ENCODE measurements at regions not wholly inside any gene's neighbourhood (a gene's known extent, or its start where the extent isn't known, plus 50 kb on each side); places are given as distances from the start of the nearest gene placed in this dataset.
A peak's percentile ranks its signal among the peaks of the same experiment; 100 is the strongest.

- Mint-ChIP-seq H3K36me3 (no peaks in the 10 kb centered on the region), H3K4me1 (no peaks in the 10 kb centered on the region), H3K9me3 (peaks cover 15% of the 10 kb centered on the region), H3K27ac (no peak overlapping the region), H3K4me3 (no peak overlapping the region)
- DNase-seq (ENCODE audit: low spot score in 2 of 2) = no peak
- no peak for ATAC-seq
Observed at GRCh38 chr12:84551373-84551772, 361.2 kb downstream of the SLC6A15 start.

GRCh38 chr12:84550518-84550917, 362.1 kb downstream of the SLC6A15 start:
- H3K27ac Mint-ChIP-seq = no peak overlapping the region
- DNase-seq (ENCODE audit: low spot score in 2 of 2) = no peak
- no peaks in the 10 kb centered on the region for H3K4me1 Mint-ChIP-seq

GRCh38 chr12:84542289-84542688, 370.3 kb downstream of the SLC6A15 start:
- H3K4me3 Mint-ChIP-seq = no peak overlapping the region
- H3K4me1 Mint-ChIP-seq = no peaks in the 10 kb centered on the region
- H3K36me3 Mint-ChIP-seq = no peaks in the 10 kb centered on the region
- H3K9me3 Mint-ChIP-seq = peaks cover 11% of the 10 kb centered on the region
- DNase-seq (ENCODE audit: low spot score in 2 of 2) (no peak), ATAC-seq (no peak)
- no peak overlapping the region for H3K27ac Mint-ChIP-seq

More at GRCh38 chr12:84550518-84550917, 362.1 kb downstream of the SLC6A15 start:
- Mint-ChIP-seq H3K36me3 (no peaks in the 10 kb centered on the region), H3K4me3 (no peak overlapping the region), H3K9me3 (peaks cover 15% of the 10 kb centered on the region)
- no peak for ATAC-seq

DNA sequence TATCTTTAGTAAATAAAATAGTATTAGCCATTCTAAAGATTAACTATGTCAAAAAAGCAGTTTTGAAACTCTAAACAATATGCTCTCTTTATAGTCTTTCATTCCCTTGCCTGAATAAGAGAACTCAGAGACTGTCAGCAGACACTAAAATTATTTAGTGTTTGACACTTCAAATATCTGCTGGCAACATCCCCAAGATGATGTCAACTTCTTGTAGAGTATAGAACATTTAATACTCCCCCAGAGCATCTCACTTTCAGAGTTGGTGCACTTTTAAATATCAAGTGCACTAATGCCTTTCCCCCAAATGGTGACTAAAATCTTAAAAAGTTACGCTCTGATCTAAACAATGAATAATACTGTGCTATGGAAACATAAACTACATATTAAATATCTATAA, 374.9 kb downstream of the SLC6A15 start:
- ATAC-seq (no peak), DNase-seq (ENCODE audit: low spot score in 2 of 2) (no peak)
- Mint-ChIP-seq H3K27ac (no peak overlapping the region), H3K36me3 (no peaks in the 10 kb centered on the region), H3K9me3 (peaks cover 16% of the 10 kb centered on the region), H3K4me3 (no peak overlapping the region), H3K4me1 (no peaks in the 10 kb centered on the region)

DNA sequence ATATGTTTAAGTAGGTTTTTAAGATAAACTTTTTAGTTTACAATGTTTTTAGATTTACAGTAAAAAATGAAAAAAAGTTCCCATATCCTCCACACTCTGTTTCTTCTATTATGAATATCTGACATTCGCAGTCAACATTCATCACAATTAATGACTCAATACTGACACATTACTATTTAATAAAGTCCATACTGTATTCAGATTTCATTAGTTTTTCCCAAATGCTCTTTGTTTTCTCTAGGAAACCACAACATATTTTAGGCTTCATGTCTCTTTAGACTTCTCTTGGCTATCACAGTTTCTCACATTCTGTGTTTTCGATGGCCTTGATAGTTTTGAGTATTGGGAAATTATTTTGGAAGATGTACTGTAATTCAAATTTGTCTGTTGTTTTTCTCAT, 399.8 kb downstream of the SLC6A15 start:
- H3K27ac Mint-ChIP-seq = no peak overlapping the region
- no peak overlapping the region for H3K4me3 Mint-ChIP-seq
- ATAC-seq (no peak), DNase-seq (ENCODE audit: low spot score in 2 of 2) (no peak)
- H3K4me1 Mint-ChIP-seq = no peaks in the 10 kb centered on the region
- H3K9me3 Mint-ChIP-seq = peaks cover 25% of the 10 kb centered on the region
- no peaks in the 10 kb centered on the region for H3K36me3 Mint-ChIP-seq

DNA sequence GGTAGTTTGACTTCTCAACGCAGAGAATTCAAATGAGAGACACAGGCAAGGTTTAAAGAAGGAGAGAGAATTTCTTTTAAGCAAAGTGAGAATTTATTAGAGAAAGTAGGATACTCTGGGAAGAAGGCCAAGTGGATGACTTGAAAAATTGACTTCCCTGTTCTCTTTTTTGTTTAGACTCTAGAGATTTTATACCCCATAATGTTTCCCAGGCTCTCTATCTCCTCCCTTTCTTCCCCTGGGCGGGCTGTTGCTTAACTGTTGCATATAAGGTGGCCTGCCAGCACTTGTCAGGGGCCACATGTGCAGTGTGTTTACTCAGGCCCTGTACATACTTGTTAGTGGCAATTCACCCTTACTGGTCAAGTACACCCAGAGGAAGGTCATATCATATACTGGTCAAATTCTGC, 403.7 kb downstream of the SLC6A15 start:
- Mint-ChIP-seq H3K27ac (no peak overlapping the region), H3K36me3 (no peaks in the 10 kb centered on the region), H3K4me1 (no peaks in the 10 kb centered on the region), H3K9me3 (peaks cover 16% of the 10 kb centered on the region), H3K4me3 (no peak overlapping the region)
- DNase-seq (ENCODE audit: low spot score in 2 of 2) (no peak), ATAC-seq (no peak)

DNA sequence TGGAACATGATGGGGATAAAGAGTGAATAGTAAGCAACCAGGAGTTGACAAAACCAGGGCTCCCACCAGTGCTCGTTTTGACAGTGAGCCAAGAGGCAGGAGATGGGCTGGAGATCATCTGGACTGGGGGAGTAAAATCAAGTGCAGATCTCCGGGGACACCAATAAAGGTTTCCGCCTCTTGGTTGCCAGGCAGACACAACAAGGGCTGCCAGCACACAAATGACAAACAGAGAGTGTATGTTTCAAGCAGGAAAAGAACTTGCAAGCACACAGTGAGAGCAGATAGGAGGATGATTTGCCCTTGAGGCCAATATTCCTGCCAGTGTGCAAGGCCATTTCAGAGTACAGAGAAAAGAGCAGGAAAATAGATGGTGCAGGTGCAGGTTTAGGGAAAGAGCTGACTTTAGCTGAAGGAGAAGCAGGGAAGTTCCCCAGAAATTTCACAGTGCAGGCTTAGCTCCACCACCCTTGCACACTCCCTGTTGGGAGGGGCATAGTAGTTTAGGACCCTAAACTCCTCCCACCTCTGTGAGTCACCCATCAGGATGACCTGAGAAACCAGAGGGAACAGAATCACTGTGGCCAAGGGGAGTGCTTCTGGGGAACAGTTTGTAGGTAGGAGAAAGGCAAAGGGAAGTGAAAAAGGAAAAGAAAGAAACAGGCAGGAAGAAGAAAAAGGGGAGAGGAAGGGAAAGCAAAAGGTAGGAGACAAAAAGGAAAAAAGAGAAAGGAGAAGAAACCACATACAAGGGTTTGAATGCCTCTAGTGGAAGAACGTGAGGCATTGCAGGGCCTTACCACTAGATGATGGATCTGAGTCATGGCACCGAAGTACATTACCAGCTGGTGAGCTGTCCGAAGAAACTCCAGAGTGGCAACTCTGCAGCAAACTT, 404.4 kb downstream of the SLC6A15 start:
- ATAC-seq (no peak), DNase-seq (ENCODE audit: low spot score in 2 of 2) (no peak)
- Mint-ChIP-seq H3K9me3 (peaks cover 13% of the 10 kb centered on the region), H3K27ac (no peak overlapping the region), H3K36me3 (no peaks in the 10 kb centered on the region), H3K4me1 (no peaks in the 10 kb centered on the region), H3K4me3 (no peak overlapping the region)

- ATAC-seq (no peak), DNase-seq (ENCODE audit: low spot score in 2 of 2) (no peak)
- H3K36me3 Mint-ChIP-seq = no peaks in the 10 kb centered on the region
- no peak overlapping the region for H3K27ac Mint-ChIP-seq
- no peaks in the 10 kb centered on the region for H3K4me1 Mint-ChIP-seq
- H3K4me3 Mint-ChIP-seq = no peak overlapping the region
- peaks cover 11% of the 10 kb centered on the region for H3K9me3 Mint-ChIP-seq
Observed at GRCh38 chr12:84506282-84506681, 406.3 kb downstream of the SLC6A15 start.

DNA sequence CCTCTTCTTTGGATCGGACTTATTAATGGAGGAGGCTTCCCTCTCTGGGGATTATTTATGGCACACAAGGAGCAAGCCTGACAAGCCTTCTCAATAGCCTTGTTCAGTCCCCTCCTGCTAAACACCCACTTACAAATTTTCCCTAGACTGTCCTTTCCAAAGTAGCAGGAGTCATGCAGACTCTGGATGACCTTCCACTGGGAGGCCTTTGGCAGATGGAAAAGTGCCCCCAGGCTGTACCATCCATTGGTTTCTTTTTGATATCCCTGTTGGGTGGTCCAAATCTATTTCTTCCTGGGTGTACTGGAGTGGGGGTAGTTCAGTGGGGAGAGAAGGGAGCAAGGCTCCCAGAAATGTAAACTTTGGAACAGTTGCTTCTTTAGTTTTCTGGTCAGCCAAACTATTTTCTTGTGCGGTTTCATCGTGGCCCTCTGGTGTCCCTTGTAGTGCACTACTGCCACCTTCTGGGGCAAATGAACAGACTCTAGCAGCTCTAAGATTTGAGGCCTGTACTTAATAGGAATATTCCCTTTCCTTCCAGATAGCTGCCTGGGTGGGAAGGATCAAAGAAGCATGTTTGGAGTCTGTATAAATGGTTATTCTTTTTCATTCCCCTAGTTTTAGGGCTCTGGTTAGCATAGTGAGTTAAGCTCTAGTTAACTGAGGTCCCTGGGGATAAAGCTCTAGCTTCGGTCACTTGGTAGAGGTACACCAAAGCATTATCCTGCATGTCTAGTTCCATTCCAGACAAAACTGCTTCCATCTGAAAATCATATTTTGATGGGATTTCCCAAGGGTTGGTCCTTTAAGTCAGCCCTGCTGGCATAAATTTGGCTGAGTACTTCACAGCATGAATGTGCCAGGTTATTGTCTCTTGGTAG, 409.5 kb downstream of the SLC6A15 start:
- no peaks in the 10 kb centered on the region for H3K4me1 Mint-ChIP-seq
- no peak overlapping the region for H3K4me3 Mint-ChIP-seq
- DNase-seq (ENCODE audit: low spot score in 2 of 2) (no peak), ATAC-seq (peak; percentile 22)
- peaks cover 5% of the 10 kb centered on the region for H3K9me3 Mint-ChIP-seq
- no peak overlapping the region for H3K27ac Mint-ChIP-seq
- no peaks in the 10 kb centered on the region for H3K36me3 Mint-ChIP-seq

DNA sequence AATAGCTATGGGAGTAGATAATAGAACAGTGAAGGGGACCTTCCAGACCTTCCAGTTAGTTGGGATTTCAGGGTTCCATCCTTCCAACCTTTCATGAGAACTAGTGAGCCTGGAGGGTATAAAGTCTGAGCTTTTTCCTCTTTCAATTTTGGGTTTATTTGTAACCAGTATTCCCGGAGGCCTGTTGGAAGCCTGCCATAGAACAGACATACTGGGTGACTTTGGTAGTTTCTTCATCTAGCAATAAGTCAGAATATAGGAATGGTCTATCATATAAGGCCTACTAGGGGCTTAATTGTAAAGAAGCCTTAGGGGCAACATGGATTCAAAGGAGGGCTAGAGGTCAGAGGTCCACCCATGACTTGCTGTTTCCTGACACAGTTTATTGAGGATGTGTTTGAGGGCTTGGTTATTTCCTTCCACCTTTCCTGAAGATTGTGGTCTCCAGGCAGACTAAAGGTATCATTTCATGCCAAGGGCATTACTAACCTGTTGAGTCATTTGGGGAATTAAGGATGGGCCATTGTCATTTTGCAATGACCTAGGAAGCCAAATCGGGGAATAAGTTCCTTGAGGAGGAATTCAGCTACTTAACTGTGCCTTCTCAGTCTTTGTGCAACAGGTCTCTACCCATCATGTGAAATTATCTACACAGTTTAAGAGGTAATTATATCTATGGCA, 410.3 kb downstream of the SLC6A15 start:
- ATAC-seq = no peak

DNA sequence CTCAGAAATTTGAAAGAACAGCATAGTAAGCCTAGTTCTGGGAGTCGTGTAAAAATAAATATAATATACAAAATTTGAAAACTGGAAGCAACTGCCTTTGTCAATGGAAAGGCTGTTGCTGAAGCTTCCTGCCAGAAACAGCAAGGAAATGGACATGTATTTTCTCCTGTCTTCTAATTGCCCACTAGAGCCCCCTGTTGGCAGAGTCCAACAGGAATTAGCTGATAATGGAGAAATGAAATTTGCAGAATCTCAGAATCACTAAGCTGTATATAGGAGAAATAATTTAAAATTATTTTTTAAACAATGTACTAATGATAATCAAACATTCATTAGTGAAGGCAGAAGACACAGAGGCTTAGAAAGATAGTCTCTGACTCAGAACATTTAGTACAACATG, 414.8 kb downstream of the SLC6A15 start:
- DNase-seq (ENCODE audit: low spot score in 2 of 2) = no peak
- no peaks in the 10 kb centered on the region for H3K9me3 Mint-ChIP-seq

More for the DNA sequence above, 410.3 kb downstream of the SLC6A15 start:
- DNase-seq (ENCODE audit: low spot score in 2 of 2) = no peak
- H3K4me3 Mint-ChIP-seq = no peak overlapping the region
- no peaks in the 10 kb centered on the region for H3K36me3 Mint-ChIP-seq
- no peaks in the 10 kb centered on the region for H3K4me1 Mint-ChIP-seq
- H3K27ac Mint-ChIP-seq = no peak overlapping the region
- H3K9me3 Mint-ChIP-seq = no peaks in the 10 kb centered on the region

DNA sequence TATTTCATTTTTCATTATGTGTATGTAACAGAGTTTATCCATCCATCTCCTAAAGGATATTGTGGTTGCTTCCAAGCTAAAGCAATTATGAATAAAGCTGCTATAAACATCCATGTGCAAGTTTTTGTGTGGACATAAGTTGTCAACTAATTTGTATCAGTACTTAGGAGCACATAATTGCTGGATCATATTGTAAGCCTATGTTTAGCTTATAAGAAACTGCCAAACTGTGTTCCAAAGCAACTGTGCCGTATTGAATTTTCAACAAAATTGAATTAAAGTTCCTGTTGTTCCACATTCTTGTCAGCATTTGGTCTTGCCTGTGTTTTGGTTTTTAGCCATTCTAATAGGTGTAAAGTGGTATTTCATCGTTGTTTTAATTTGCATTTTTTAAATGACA, 416.9 kb downstream of the SLC6A15 start:
- ATAC-seq (no peak), DNase-seq (ENCODE audit: low spot score in 2 of 2) (no peak)
- Mint-ChIP-seq H3K27ac (no peak overlapping the region), H3K4me3 (no peak overlapping the region), H3K4me1 (no peaks in the 10 kb centered on the region), H3K36me3 (no peaks in the 10 kb centered on the region), H3K9me3 (no peaks in the 10 kb centered on the region)

More for the DNA sequence above, 414.8 kb downstream of the SLC6A15 start:
- Mint-ChIP-seq H3K27ac (no peak overlapping the region), H3K36me3 (no peaks in the 10 kb centered on the region), H3K4me3 (no peak overlapping the region), H3K4me1 (no peaks in the 10 kb centered on the region)
- ATAC-seq = no peak

- no peak for DNase-seq (ENCODE audit: low spot score in 2 of 2)
- H3K27ac Mint-ChIP-seq = no peak overlapping the region
- H3K9me3 Mint-ChIP-seq = peaks cover 2% of the 10 kb centered on the region
- H3K4me3 Mint-ChIP-seq = no peak overlapping the region
- no peaks in the 10 kb centered on the region for H3K36me3 Mint-ChIP-seq
- H3K4me1 Mint-ChIP-seq = no peaks in the 10 kb centered on the region
- no peak for ATAC-seq
Observed at GRCh38 chr12:84492351-84492883, 420.2 kb downstream of the SLC6A15 start.

- Mint-ChIP-seq H3K27ac (no peak overlapping the region), H3K4me3 (no peak overlapping the region), H3K36me3 (no peaks in the 10 kb centered on the region), H3K4me1 (no peaks in the 10 kb centered on the region), H3K9me3 (peaks cover 7% of the 10 kb centered on the region)
- ATAC-seq (no peak), DNase-seq (ENCODE audit: low spot score in 2 of 2) (no peak)
Observed at GRCh38 chr12:84484798-84485197, 427.8 kb downstream of the SLC6A15 start.

- Mint-ChIP-seq H3K4me1 (no peaks in the 10 kb centered on the region), H3K36me3 (no peaks in the 10 kb centered on the region), H3K4me3 (no peak overlapping the region), H3K9me3 (peaks cover 5% of the 10 kb centered on the region), H3K27ac (no peak overlapping the region)
- DNase-seq (ENCODE audit: low spot score in 2 of 2) = no peak
- ATAC-seq = no peak
Observed at GRCh38 chr12:84480803-84481202, 431.8 kb downstream of the SLC6A15 start.

All from stimulated activated effector memory CD8-positive, alpha-beta T cell treated with anti-CD3 and anti-CD28 coated beads, Interleukin-12 subunit alpha, Interleukin-12 subunit beta, amount 100 ng/mL, for 72 hours (primary cell).